CD8-positive, alpha-beta memory T cell (primary cell): ENCODE measurements at regions not wholly inside any gene's neighbourhood (a gene's known extent, or its start where the extent isn't known, plus 50 kb on each side); places are given as distances from the start of the nearest gene placed in this dataset.

Source experiments
- CTCF ChIA-PET: fragments of 350-600 bp; sonication (Branson Sonifier 250); formaldehyde crosslinking; loops from one replicate; lab custom pipeline; 2021; ENCODE audit warnings: antibody characterized with exemption; lab: Charles Lee
- POLR2A ChIA-PET: fragments of 350-600 bp; sonication (Branson Sonifier 250); formaldehyde crosslinking; loops from one replicate; lab custom pipeline; 2021; ENCODE audit warnings: antibody characterized with exemption; lab: Charles Lee
- DNase-seq, 5 donors: peaks; one replicate each; pipeline versions ENCODE4 v3.0.0 to v3.0.0-alpha.2; 2020 to 2022; ENCODE audit warnings: mixed read lengths in 1 of 5
- H3K27ac ChIP-seq: one replicate; pipeline ENCODE4 v1.7.0; 2013; ENCODE audit warnings: low read depth, mild to moderate bottlenecking, low read length, moderate library complexity
- H3K27me3 ChIP-seq: 2 replicates; pipeline ENCODE4 v1.7.0; 2013; ENCODE audit warnings: low read length, mild to moderate bottlenecking; ENCODE audit not compliant: insufficient read depth, poor library complexity, severe bottlenecking
- H3K36me3 ChIP-seq: 2 replicates; pipeline ENCODE4 v1.7.0; 2013; ENCODE audit warnings: mild to moderate bottlenecking, low read length, moderate library complexity; ENCODE audit not compliant: insufficient read depth
- H3K4me1 ChIP-seq: 2 replicates; pipeline ENCODE4 v1.7.0; 2013; ENCODE audit warnings: mild to moderate bottlenecking, low read length, moderate library complexity; ENCODE audit not compliant: insufficient read depth
- H3K4me3 ChIP-seq: 2 replicates; pipeline ENCODE4 v1.7.0; 2013; ENCODE audit warnings: mild to moderate bottlenecking, low read length
- H3K9me3 ChIP-seq: 2 replicates; pipeline ENCODE4 v1.7.0; 2013; ENCODE audit warnings: mild to moderate bottlenecking, low read length
- H3K27ac Mint-ChIP-seq, 8 donors: one replicate each; pipeline ENCODE4 v1.8.0; 2020 to 2021; ENCODE audit warnings: mixed read lengths in 8 of 8, mild to moderate bottlenecking in 6 of 8, inconsistent platforms in 3 of 8, moderate library complexity in 3 of 8
- H3K27me3 Mint-ChIP-seq, 2 donors: one replicate each; pipeline ENCODE4 v1.8.0; 2020 to 2021; ENCODE audit warnings: mixed read lengths in 2 of 2, mild to moderate bottlenecking in 1 of 2, moderate library complexity in 1 of 2
- H3K36me3 Mint-ChIP-seq, 3 donors: one replicate each; pipeline ENCODE4 v1.8.0; 2020 to 2021; ENCODE audit warnings: mixed read lengths in 3 of 3, inconsistent platforms in 1 of 3, mild to moderate bottlenecking in 1 of 3
- H3K4me1 Mint-ChIP-seq, 3 donors: one replicate each; pipeline ENCODE4 v1.8.0; 2020 to 2021; ENCODE audit warnings: mixed read lengths in 3 of 3, inconsistent platforms in 1 of 3, mild to moderate bottlenecking in 1 of 3
- H3K4me3 Mint-ChIP-seq, 7 donors: one replicate each; pipeline ENCODE4 v1.8.0; 2020 to 2021; ENCODE audit warnings: mixed read lengths in 7 of 7, mild to moderate bottlenecking in 6 of 7, moderate library complexity in 4 of 7, inconsistent platforms in 2 of 7
- H3K9me3 Mint-ChIP-seq, 5 donors: one replicate each; pipeline ENCODE4 v1.8.0; 2020 to 2022; ENCODE audit warnings: mixed read lengths in 5 of 5, mild to moderate bottlenecking in 3 of 5, moderate library complexity in 2 of 5, inconsistent platforms in 1 of 5

GRCh38 chr6:100217225-100218012 is 223.4 kb upstream of the MCHR2 start:
- no peak for DNase-seq
- Mint-ChIP-seq H3K4me1 (no peaks in the 10 kb centered on the region), H3K27ac (no peak overlapping the region), H3K27me3 (peaks cover 0 to 6% of the 10 kb centered on the region in 2 donors), H3K9me3 (peaks cover 0 to 5% (median 0%) of the 10 kb centered on the region in 5 donors), H3K4me3 (no peak overlapping the region), H3K36me3 (no peaks in the 10 kb centered on the region)
- no peaks in the 10 kb centered on the region for H3K36me3 ChIP-seq
- H3K27me3 ChIP-seq: no peaks in the 10 kb centered on the region
- no peaks in the 10 kb centered on the region for H3K4me1 ChIP-seq
- ChIA-PET POLR2A (no interaction called here), CTCF (no interaction called here)
- no peaks in the 10 kb centered on the region for H3K9me3 ChIP-seq
- H3K27ac ChIP-seq: no peak overlapping the region
- no peak overlapping the region for H3K4me3 ChIP-seq

GRCh38 chr6:100216760-100217159 is 222.7 kb upstream of the MCHR2 start:
- Histone ChIP-seq H3K4me1 (no peaks in the 10 kb centered on the region), H3K4me3 (no peak overlapping the region), H3K36me3 (no peaks in the 10 kb centered on the region), H3K9me3 (no peaks in the 10 kb centered on the region), H3K27me3 (no peaks in the 10 kb centered on the region), H3K27ac (no peak overlapping the region)
- DNase-seq: no peak
- POLR2A ChIA-PET: no interaction called here
- Mint-ChIP-seq H3K27ac (no peak overlapping the region), H3K9me3 (peaks cover 0 to 2% (median 0%) of the 10 kb centered on the region in 5 donors), H3K27me3 (peaks cover 0 to 6% of the 10 kb centered on the region in 2 donors), H3K4me3 (no peak overlapping the region), H3K4me1 (no peaks in the 10 kb centered on the region), H3K36me3 (no peaks in the 10 kb centered on the region)
- CTCF ChIA-PET: no interaction called here

- no peak overlapping the region for H3K4me3 Mint-ChIP-seq
- Histone ChIP-seq H3K9me3 (no peaks in the 10 kb centered on the region), H3K4me1 (no peaks in the 10 kb centered on the region), H3K36me3 (no peaks in the 10 kb centered on the region), H3K27ac (no peak overlapping the region), H3K27me3 (no peaks in the 10 kb centered on the region), H3K4me3 (no peak overlapping the region)
- H3K36me3 Mint-ChIP-seq: no peaks in the 10 kb centered on the region
- no peaks in the 10 kb centered on the region for H3K4me1 Mint-ChIP-seq
- ChIA-PET POLR2A (no interaction called here), CTCF (no interaction called here)
- H3K27me3 Mint-ChIP-seq: peaks cover 0 to 7% of the 10 kb centered on the region in 2 donors
- peaks cover 0 to 3% (median 0%) of the 10 kb centered on the region in 5 donors for H3K9me3 Mint-ChIP-seq
- DNase-seq: no peak
- H3K27ac Mint-ChIP-seq: no peak overlapping the region
Observed at GRCh38 chr6:100212131-100212530, 218.1 kb upstream of the MCHR2 start.

- Histone ChIP-seq H3K9me3 (no peaks in the 10 kb centered on the region), H3K36me3 (no peaks in the 10 kb centered on the region), H3K4me3 (no peak overlapping the region), H3K27ac (no peak overlapping the region), H3K4me1 (no peaks in the 10 kb centered on the region), H3K27me3 (no peaks in the 10 kb centered on the region)
- H3K27me3 Mint-ChIP-seq: peaks cover 6 to 10% of the 10 kb centered on the region in 2 donors
- H3K36me3 Mint-ChIP-seq: no peaks in the 10 kb centered on the region
- peaks cover 0 to 3% (median 0%) of the 10 kb centered on the region in 5 donors for H3K9me3 Mint-ChIP-seq
- DNase-seq: no peak
- CTCF ChIA-PET: no interaction called here
- H3K4me1 Mint-ChIP-seq: no peaks in the 10 kb centered on the region
- no peak overlapping the region for H3K27ac Mint-ChIP-seq
- no peak overlapping the region for H3K4me3 Mint-ChIP-seq
- POLR2A ChIA-PET: no interaction called here
Observed at GRCh38 chr6:100210137-100211117, 216.4 kb upstream of the MCHR2 start.

- Histone ChIP-seq H3K9me3 (no peaks in the 10 kb centered on the region), H3K4me1 (no peaks in the 10 kb centered on the region), H3K27ac (no peak overlapping the region), H3K36me3 (no peaks in the 10 kb centered on the region), H3K4me3 (no peak overlapping the region), H3K27me3 (no peaks in the 10 kb centered on the region)
- Mint-ChIP-seq H3K36me3 (no peaks in the 10 kb centered on the region), H3K27ac (no peak overlapping the region), H3K4me3 (no peak overlapping the region), H3K4me1 (no peaks in the 10 kb centered on the region), H3K27me3 (peaks cover 10% of the 10 kb centered on the region in 2 donors), H3K9me3 (peaks cover 0 to 3% (median 0%) of the 10 kb centered on the region in 5 donors)
- CTCF ChIA-PET: no interaction called here
- no peak for DNase-seq
- POLR2A ChIA-PET: no interaction called here
Observed at GRCh38 chr6:100209323-100210136, 215.5 kb upstream of the MCHR2 start.

- ChIA-PET CTCF (no interaction called here), POLR2A (no interaction called here)
- Histone ChIP-seq H3K27ac (no peak overlapping the region), H3K9me3 (no peaks in the 10 kb centered on the region), H3K36me3 (no peaks in the 10 kb centered on the region), H3K4me3 (no peak overlapping the region), H3K27me3 (no peaks in the 10 kb centered on the region), H3K4me1 (no peaks in the 10 kb centered on the region)
- H3K9me3 Mint-ChIP-seq: peaks cover 0 to 6% (median 0%) of the 10 kb centered on the region in 5 donors
- H3K27ac Mint-ChIP-seq: no peak overlapping the region
- H3K4me1 Mint-ChIP-seq: no peaks in the 10 kb centered on the region
- no peak for DNase-seq
- no peaks in the 10 kb centered on the region for H3K36me3 Mint-ChIP-seq
- peaks cover 3 to 10% of the 10 kb centered on the region in 2 donors for H3K27me3 Mint-ChIP-seq
- H3K4me3 Mint-ChIP-seq: no peak overlapping the region
Observed at GRCh38 chr6:100203400-100203799, 209.4 kb upstream of the MCHR2 start.

GRCh38 chr6:100202417-100203194 is 208.6 kb upstream of the MCHR2 start:
- DNase-seq: no peak
- no peaks in the 10 kb centered on the region for H3K9me3 ChIP-seq
- Mint-ChIP-seq H3K27ac (no peak overlapping the region), H3K4me3 (no peak overlapping the region), H3K27me3 (peaks cover 3 to 10% of the 10 kb centered on the region in 2 donors), H3K36me3 (no peaks in the 10 kb centered on the region), H3K9me3 (peaks cover 0 to 6% (median 0%) of the 10 kb centered on the region in 5 donors), H3K4me1 (no peaks in the 10 kb centered on the region)
- H3K36me3 ChIP-seq: no peaks in the 10 kb centered on the region
- no peak overlapping the region for H3K27ac ChIP-seq
- H3K27me3 ChIP-seq: no peaks in the 10 kb centered on the region
- CTCF ChIA-PET: interaction anchor here (0.7 kb wide), 1 partner anchor 9 kb away, joined by 3 read pairs; no protein-coding TSS in a partner anchor
- POLR2A ChIA-PET: no interaction called here
- no peaks in the 10 kb centered on the region for H3K4me1 ChIP-seq
- H3K4me3 ChIP-seq: no peak overlapping the region
